CD4-positive, alpha-beta memory T cell (primary cell): ENCODE measurements at regions not wholly inside any gene's neighbourhood (a gene's known extent, or its start where the extent isn't known, plus 50 kb on each side); places are given as distances from the start of the nearest gene placed in this dataset.

Source experiments
- CTCF ChIA-PET: fragments of 350-600 bp; sonication (Branson Sonifier 250); formaldehyde crosslinking; loops from one replicate; lab custom pipeline; 2021; ENCODE audit warnings: inconsistent platforms; ENCODE audit not compliant: partially characterized antibody; lab: Charles Lee
- POLR2A ChIA-PET: fragments of 350-600 bp; sonication (Branson Sonifier 250); formaldehyde crosslinking; loops from one replicate; lab custom pipeline; 2021; ENCODE audit not compliant: partially characterized antibody; lab: Charles Lee
- DNase-seq, 5 donors: peaks; one replicate each; pipeline versions ENCODE4 v3.0.0 to v3.0.0-alpha.2; 2020 to 2022; ENCODE audit warnings: mixed read lengths in 1 of 5
- H3K27ac ChIP-seq: one replicate; pipeline ENCODE4 v1.7.0; 2013; ENCODE audit warnings: low read depth, low read length
- H3K27me3 ChIP-seq: 2 replicates; pipeline ENCODE4 v1.7.0; 2013; ENCODE audit warnings: mild to moderate bottlenecking, low read length, moderate library complexity; ENCODE audit not compliant: insufficient read depth
- H3K36me3 ChIP-seq: 2 replicates; pipeline ENCODE4 v1.7.0; 2013; ENCODE audit warnings: mild to moderate bottlenecking, low read length, moderate library complexity; ENCODE audit not compliant: insufficient read depth
- H3K4me1 ChIP-seq: 2 replicates; pipeline ENCODE4 v1.7.0; 2013; ENCODE audit warnings: mild to moderate bottlenecking, low read length, moderate library complexity; ENCODE audit not compliant: insufficient read depth
- H3K4me3 ChIP-seq, 2 donors: one replicate each; pipeline ENCODE4 v1.7.0; 2013; ENCODE audit warnings: low read length in 2 of 2, mild to moderate bottlenecking in 1 of 2
- H3K9me3 ChIP-seq, 2 donors: one replicate each; pipeline ENCODE4 v1.7.0; 2013; ENCODE audit warnings: low read length in 2 of 2, control low read depth in 1 of 2; ENCODE audit not compliant: control insufficient read depth in 1 of 2
- H3K27ac Mint-ChIP-seq, 7 donors: one replicate each; pipeline ENCODE4 v1.8.0; 2020 to 2021; ENCODE audit warnings: mixed read lengths in 7 of 7, mild to moderate bottlenecking in 6 of 7, inconsistent platforms in 3 of 7, moderate library complexity in 3 of 7
- H3K27me3 Mint-ChIP-seq, 2 donors: one replicate each; pipeline ENCODE4 v1.8.0; 2020 to 2021; ENCODE audit warnings: mixed read lengths in 2 of 2
- H3K36me3 Mint-ChIP-seq, 2 donors: one replicate each; pipeline ENCODE4 v1.8.0; 2020 to 2021; ENCODE audit warnings: mixed read lengths in 2 of 2, inconsistent platforms in 1 of 2, mild to moderate bottlenecking in 1 of 2
- H3K4me1 Mint-ChIP-seq, 4 donors: one replicate each; pipeline ENCODE4 v1.8.0; 2020 to 2021; ENCODE audit warnings: mixed read lengths in 4 of 4, mild to moderate bottlenecking in 1 of 4
- H3K4me3 Mint-ChIP-seq, 8 donors: one replicate each; pipeline ENCODE4 v1.8.0; 2020 to 2021; ENCODE audit warnings: mixed read lengths in 8 of 8, mild to moderate bottlenecking in 7 of 8, moderate library complexity in 6 of 8, inconsistent platforms in 3 of 8
- H3K9me3 Mint-ChIP-seq, 8 donors: one replicate each; pipeline ENCODE4 v1.8.0; 2020 to 2021; ENCODE audit warnings: mixed read lengths in 8 of 8, mild to moderate bottlenecking in 5 of 8, inconsistent platforms in 3 of 8, moderate library complexity in 1 of 8
- intact Hi-C: fragments of 100-400 bp; cut with micrococcal nuclease; formaldehyde crosslinking; loops from one replicate; pipeline ENCODE4 v1.15.1; 2023

DNA sequence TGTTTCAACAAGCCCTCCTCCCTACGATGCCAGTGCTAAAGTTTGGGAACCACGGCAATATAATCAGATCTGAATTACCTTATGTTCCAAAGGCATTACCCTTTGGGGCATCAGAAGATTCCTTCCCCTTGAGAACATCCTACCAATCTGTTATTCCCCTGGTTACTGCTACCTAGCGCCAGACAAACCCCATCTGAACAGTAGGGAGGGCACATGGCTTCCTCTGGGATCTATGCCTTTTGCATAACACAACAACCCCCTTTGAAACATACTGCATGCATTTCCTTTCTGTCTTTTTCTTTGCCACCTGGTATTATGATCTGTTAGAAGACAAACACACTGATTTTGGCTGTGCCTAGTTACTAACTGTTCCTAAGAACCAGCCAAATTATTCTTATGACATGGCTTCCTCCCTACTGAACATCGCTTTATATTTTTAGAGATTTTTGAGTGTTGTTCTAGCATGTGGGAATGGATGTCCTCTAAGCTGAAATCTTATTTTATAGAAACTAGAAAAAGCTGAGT, 103.9 kb upstream of the DAPK1 start:
- CTCF ChIA-PET = no interaction called here
- Histone ChIP-seq H3K27me3 (no peaks in the 10 kb centered on the region), H3K9me3 (no peaks in the 10 kb centered on the region), H3K36me3 (no peaks in the 10 kb centered on the region), H3K4me1 (no peaks in the 10 kb centered on the region), H3K27ac (no peak overlapping the region), H3K4me3 (no peak overlapping the region)
- no peaks in the 10 kb centered on the region for H3K4me1 Mint-ChIP-seq
- H3K9me3 Mint-ChIP-seq = peaks cover 2 to 8% (median 3%) of the 10 kb centered on the region in 8 donors
- no peak for DNase-seq
- no peak overlapping the region for H3K27ac Mint-ChIP-seq
- intact Hi-C loops = no loop called here
- H3K36me3 Mint-ChIP-seq = no peaks in the 10 kb centered on the region
- H3K27me3 Mint-ChIP-seq = peaks cover 4 to 6% of the 10 kb centered on the region in 2 donors
- H3K4me3 Mint-ChIP-seq = no peak overlapping the region
- POLR2A ChIA-PET = no interaction called here

DNA sequence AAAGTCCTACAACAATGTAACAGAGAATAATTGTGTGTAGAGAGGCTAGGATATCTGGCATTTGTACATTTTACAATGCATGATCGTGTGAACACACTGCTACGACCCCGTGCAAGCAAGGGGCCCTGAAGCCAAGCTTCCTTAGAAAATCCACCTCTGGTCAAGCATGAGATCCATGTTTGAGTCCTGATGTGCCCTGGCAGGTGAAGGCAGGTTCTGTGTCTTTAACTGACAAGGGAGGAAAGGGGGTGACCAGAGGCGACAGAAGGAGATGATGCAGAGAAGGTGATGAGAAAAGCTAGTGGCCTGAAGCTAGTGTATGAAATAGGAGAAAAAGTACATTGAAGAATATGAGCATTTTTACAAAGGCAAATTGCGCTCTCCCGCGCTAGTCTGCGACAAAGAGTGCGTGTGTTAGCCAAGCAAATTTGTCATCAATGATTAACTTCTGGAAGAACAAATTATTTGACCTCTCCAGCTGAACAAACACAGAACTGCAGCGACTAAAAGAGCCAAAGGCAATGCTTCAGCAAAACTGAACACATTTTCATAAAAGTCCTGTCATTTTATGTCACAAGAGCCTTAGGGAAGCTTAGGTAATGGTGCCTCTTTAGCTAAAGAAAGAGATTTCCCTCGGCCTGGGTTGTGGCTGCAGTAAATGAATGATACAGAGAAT, 101.7 kb upstream of the DAPK1 start:
- CTCF ChIA-PET = no interaction called here

GRCh38 chr9:87401681-87402080, 96.0 kb upstream of the DAPK1 start:
- no peaks in the 10 kb centered on the region for H3K4me1 Mint-ChIP-seq
- H3K27ac Mint-ChIP-seq = no peak overlapping the region
- H3K4me3 Mint-ChIP-seq = no peak overlapping the region
- no peak overlapping the region for H3K4me3 ChIP-seq
- H3K27me3 ChIP-seq = no peaks in the 10 kb centered on the region
- no peak overlapping the region for H3K27ac ChIP-seq
- no peak for DNase-seq
- H3K36me3 Mint-ChIP-seq = no peaks in the 10 kb centered on the region
- ChIA-PET POLR2A (no interaction called here), CTCF (no interaction called here)
- peaks cover 0 to 2% of the 10 kb centered on the region in 2 donors for H3K27me3 Mint-ChIP-seq
- no peaks in the 10 kb centered on the region for H3K9me3 ChIP-seq
- H3K36me3 ChIP-seq = no peaks in the 10 kb centered on the region
- intact Hi-C loops = no loop called here
- H3K4me1 ChIP-seq = no peaks in the 10 kb centered on the region
- no peaks in the 10 kb centered on the region for H3K9me3 Mint-ChIP-seq

More for the DNA sequence above, 101.7 kb upstream of the DAPK1 start:
- Mint-ChIP-seq H3K9me3 (peaks cover 2 to 8% (median 3%) of the 10 kb centered on the region in 8 donors), H3K4me3 (no peak overlapping the region), H3K4me1 (no peaks in the 10 kb centered on the region), H3K36me3 (no peaks in the 10 kb centered on the region), H3K27me3 (peaks cover 2 to 5% of the 10 kb centered on the region in 2 donors), H3K27ac (no peak overlapping the region)
- H3K4me3 ChIP-seq = no peak overlapping the region
- no peak overlapping the region for H3K27ac ChIP-seq
- H3K9me3 ChIP-seq = no peaks in the 10 kb centered on the region
- intact Hi-C loops = no loop called here
- H3K27me3 ChIP-seq = no peaks in the 10 kb centered on the region
- H3K4me1 ChIP-seq = no peaks in the 10 kb centered on the region
- H3K36me3 ChIP-seq = no peaks in the 10 kb centered on the region
- POLR2A ChIA-PET = no interaction called here
- DNase-seq = no peak

GRCh38 chr9:87402537-87402936, 95.1 kb upstream of the DAPK1 start:
- Histone ChIP-seq H3K27ac (no peak overlapping the region), H3K36me3 (no peaks in the 10 kb centered on the region), H3K27me3 (no peaks in the 10 kb centered on the region), H3K4me3 (no peak overlapping the region), H3K9me3 (no peaks in the 10 kb centered on the region), H3K4me1 (no peaks in the 10 kb centered on the region)
- Mint-ChIP-seq H3K36me3 (no peaks in the 10 kb centered on the region), H3K27me3 (peaks cover 0 to 2% of the 10 kb centered on the region in 2 donors), H3K9me3 (no peaks in the 10 kb centered on the region), H3K27ac (no peak overlapping the region), H3K4me3 (no peak overlapping the region), H3K4me1 (no peaks in the 10 kb centered on the region)
- ChIA-PET CTCF (no interaction called here), POLR2A (no interaction called here)
- DNase-seq = no peak
- intact Hi-C loops = no loop called here

GRCh38 chr9:87405677-87406542, 91.8 kb upstream of the DAPK1 start:
- Mint-ChIP-seq H3K4me3 (no peak overlapping the region), H3K27ac (no peak overlapping the region), H3K9me3 (no peaks in the 10 kb centered on the region), H3K27me3 (peaks cover 0 to 2% of the 10 kb centered on the region in 2 donors), H3K4me1 (no peaks in the 10 kb centered on the region), H3K36me3 (no peaks in the 10 kb centered on the region)
- Histone ChIP-seq H3K27ac (no peak overlapping the region), H3K9me3 (no peaks in the 10 kb centered on the region), H3K36me3 (no peaks in the 10 kb centered on the region), H3K4me3 (no peak overlapping the region), H3K27me3 (no peaks in the 10 kb centered on the region), H3K4me1 (no peaks in the 10 kb centered on the region)
- no peak for DNase-seq
- intact Hi-C loops = no loop called here
- POLR2A ChIA-PET = no interaction called here
- CTCF ChIA-PET = no interaction called here

DNA sequence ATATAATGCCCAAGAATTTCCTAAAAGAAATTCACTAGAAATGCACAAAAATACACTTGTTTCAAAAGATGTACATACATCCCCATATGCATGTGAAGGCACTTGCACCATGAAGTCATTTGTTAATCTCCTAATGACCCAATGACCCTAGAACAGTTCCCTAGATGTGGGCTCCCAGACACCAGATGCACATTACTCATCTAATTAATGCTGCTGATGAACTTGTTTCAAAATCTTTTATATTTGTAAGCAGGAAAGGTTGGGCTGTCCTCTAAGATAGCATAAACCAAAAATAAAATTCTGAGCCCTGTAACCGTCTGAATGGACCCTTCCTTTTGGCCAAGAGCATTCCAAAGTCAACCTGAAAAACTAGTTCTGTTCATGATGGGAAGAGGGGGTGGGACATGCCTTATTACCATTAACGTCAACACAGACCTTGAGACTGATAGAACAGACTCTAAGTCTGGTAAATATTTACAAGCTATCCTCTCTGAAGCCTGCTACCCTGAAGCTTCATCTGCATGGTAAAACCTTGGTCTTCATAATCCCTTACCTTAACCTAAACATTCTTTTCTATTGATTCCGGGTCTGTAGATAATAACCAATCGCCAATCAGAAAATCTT, 91.0 kb upstream of the DAPK1 start:
- no peak overlapping the region for H3K4me3 Mint-ChIP-seq
- intact Hi-C loops = no loop called here
- H3K4me1 Mint-ChIP-seq = no peaks in the 10 kb centered on the region
- H3K27ac Mint-ChIP-seq = no peak overlapping the region
- DNase-seq = no peak
- no peak overlapping the region for H3K27ac ChIP-seq
- H3K9me3 ChIP-seq = no peaks in the 10 kb centered on the region
- H3K36me3 ChIP-seq = no peaks in the 10 kb centered on the region
- no peaks in the 10 kb centered on the region for H3K4me1 ChIP-seq
- H3K36me3 Mint-ChIP-seq = no peaks in the 10 kb centered on the region
- H3K4me3 ChIP-seq = no peak overlapping the region
- H3K9me3 Mint-ChIP-seq = no peaks in the 10 kb centered on the region
- H3K27me3 Mint-ChIP-seq = no peaks in the 10 kb centered on the region
- POLR2A ChIA-PET = no interaction called here
- H3K27me3 ChIP-seq = no peaks in the 10 kb centered on the region
- CTCF ChIA-PET = no interaction called here
